CD4-positive, alpha-beta T cell (primary cell): ENCODE measurements at regions not wholly inside any gene's neighbourhood (a gene's known extent, or its start where the extent isn't known, plus 50 kb on each side); places are given as distances from the start of the nearest gene placed in this dataset.

Experiments
- ATAC-seq: fragments of 200-7000 bp; cut with Tn5 transposase; one replicate; pipeline ENCODE4 v1.10.0; 2022; ENCODE audit warnings: mild to moderate bottlenecking; ENCODE audit not compliant: poor library complexity
- CTCF ChIA-PET: fragments of 350-600 bp; sonication (Branson Sonifier 250); formaldehyde crosslinking; loops from one replicate; lab custom pipeline; 2021; ENCODE audit warnings: antibody characterized with exemption, inconsistent platforms; lab: Charles Lee
- POLR2A ChIA-PET: fragments of 350-600 bp; sonication (Branson Sonifier 250); formaldehyde crosslinking; loops from one replicate; lab custom pipeline; 2021; ENCODE audit warnings: antibody characterized with exemption, inconsistent platforms; lab: Charles Lee
- DNase-seq, 14 experiments: peaks; one replicate each; pipeline ENCODE4 v3.0.0-alpha.2; 2013 to 2020; ENCODE audit warnings: mixed read lengths in 2 of 14
- H3K27ac ChIP-seq, 2 donors: one replicate each; pipeline versions ENCODE4 v1.5.1 to v1.7.0; 2013; ENCODE audit warnings: low read length in 2 of 2, low read depth in 1 of 2, mild to moderate bottlenecking in 1 of 2
- H3K27me3 ChIP-seq, 2 experiments: 1 replicate in 1 of 2; 2 replicates in 1 of 2; pipeline versions ENCODE4 v1.6.1 to v1.7.0; 2013; ENCODE audit warnings: low read length in 2 of 2, control low read depth in 1 of 2, mild to moderate bottlenecking in 1 of 2, moderate library complexity in 1 of 2; ENCODE audit not compliant: insufficient read depth in 2 of 2, control insufficient read depth in 1 of 2
- H3K36me3 ChIP-seq: one replicate; pipeline ENCODE4 v1.6.1; 2013; ENCODE audit warnings: low read length, control low read depth; ENCODE audit not compliant: insufficient read depth
- H3K4me1 ChIP-seq: one replicate; pipeline ENCODE4 v1.6.1; 2013; ENCODE audit warnings: low read length, control low read depth; ENCODE audit not compliant: insufficient read depth
- H3K4me3 ChIP-seq: one replicate; pipeline ENCODE4 v1.5.1; 2013; ENCODE audit warnings: mild to moderate bottlenecking, low read length, moderate library complexity
- H3K9me3 ChIP-seq, 2 experiments: 1 replicate in 1 of 2; 2 replicates in 1 of 2; pipeline versions ENCODE4 v1.6.1 to v1.7.0; 2013; ENCODE audit warnings: low read length in 2 of 2, mild to moderate bottlenecking in 2 of 2, control low read depth in 1 of 2, moderate library complexity in 1 of 2; ENCODE audit not compliant: control insufficient read depth in 1 of 2, insufficient read depth in 1 of 2
- H3K27ac Mint-ChIP-seq: one replicate; pipeline ENCODE4 v1.8.0; 2020; ENCODE audit warnings: mixed read lengths
- H3K27me3 Mint-ChIP-seq: one replicate; pipeline ENCODE4 v1.8.0; 2021; ENCODE audit warnings: mixed read lengths
- H3K36me3 Mint-ChIP-seq: one replicate; pipeline ENCODE4 v1.8.0; 2021; ENCODE audit warnings: low read depth, mixed read lengths
- H3K4me1 Mint-ChIP-seq: one replicate; pipeline ENCODE4 v1.8.0; 2021; ENCODE audit warnings: low read depth, mixed read lengths
- H3K4me3 Mint-ChIP-seq: one replicate; pipeline ENCODE4 v1.8.0; 2020; ENCODE audit warnings: mild to moderate bottlenecking, mixed read lengths
- H3K9me3 Mint-ChIP-seq: one replicate; pipeline ENCODE4 v1.8.0; 2020; ENCODE audit warnings: mixed read lengths
- intact Hi-C, 2 experiments: fragments of 100-400 bp; cut with DNase I in 1 of 2; cut with micrococcal nuclease in 1 of 2; formaldehyde crosslinking; loops; one replicate each; pipeline versions ENCODE4 v1.15.1 to v1.9.0; 2023 to 2025; cut with DNase I, micrococcal nuclease
- TF ChIP-seq, protein P1 (sequence below): fragments of 200-600 bp; IDR thresholded peaks from one replicate; pipeline ENCODE4 v1.8.0; 2022; ENCODE audit warnings: antibody characterized with exemption, mild to moderate bottlenecking

DNA sequence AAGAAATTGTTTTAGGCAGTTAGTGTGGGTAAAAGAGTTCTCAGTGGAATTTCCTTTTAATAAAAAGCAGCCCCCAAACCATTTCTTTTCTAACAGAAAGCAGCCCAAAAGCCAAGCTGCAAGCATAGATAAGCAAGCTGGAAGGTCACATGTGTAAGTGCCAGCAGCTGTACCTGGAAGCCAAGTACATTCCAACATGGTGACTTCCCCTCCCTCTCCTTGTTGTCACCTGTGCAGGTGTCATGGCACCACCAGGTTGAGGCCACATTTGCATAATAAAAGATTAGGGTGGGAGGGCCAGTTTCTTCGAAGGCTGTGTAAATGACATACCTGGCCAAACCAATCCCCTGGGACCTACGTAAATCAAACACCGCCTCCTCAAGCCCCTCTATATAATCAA, 240.3 kb upstream of the RAB4A start:
- peaks cover 52% of the 10 kb centered on the region for H3K4me1 Mint-ChIP-seq
- TF ChIP-seq, protein P1, sequence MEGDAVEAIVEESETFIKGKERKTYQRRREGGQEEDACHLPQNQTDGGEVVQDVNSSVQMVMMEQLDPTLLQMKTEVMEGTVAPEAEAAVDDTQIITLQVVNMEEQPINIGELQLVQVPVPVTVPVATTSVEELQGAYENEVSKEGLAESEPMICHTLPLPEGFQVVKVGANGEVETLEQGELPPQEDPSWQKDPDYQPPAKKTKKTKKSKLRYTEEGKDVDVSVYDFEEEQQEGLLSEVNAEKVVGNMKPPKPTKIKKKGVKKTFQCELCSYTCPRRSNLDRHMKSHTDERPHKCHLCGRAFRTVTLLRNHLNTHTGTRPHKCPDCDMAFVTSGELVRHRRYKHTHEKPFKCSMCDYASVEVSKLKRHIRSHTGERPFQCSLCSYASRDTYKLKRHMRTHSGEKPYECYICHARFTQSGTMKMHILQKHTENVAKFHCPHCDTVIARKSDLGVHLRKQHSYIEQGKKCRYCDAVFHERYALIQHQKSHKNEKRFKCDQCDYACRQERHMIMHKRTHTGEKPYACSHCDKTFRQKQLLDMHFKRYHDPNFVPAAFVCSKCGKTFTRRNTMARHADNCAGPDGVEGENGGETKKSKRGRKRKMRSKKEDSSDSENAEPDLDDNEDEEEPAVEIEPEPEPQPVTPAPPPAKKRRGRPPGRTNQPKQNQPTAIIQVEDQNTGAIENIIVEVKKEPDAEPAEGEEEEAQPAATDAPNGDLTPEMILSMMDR: no peak
- Histone ChIP-seq H3K27me3 (no peaks in the 10 kb centered on the region), H3K4me1 (peaks cover 60% of the 10 kb centered on the region), H3K27ac (no peak overlapping the region), H3K4me3 (no peak overlapping the region), H3K9me3 (no peaks in the 10 kb centered on the region), H3K36me3 (no peaks in the 10 kb centered on the region)
- no peaks in the 10 kb centered on the region for H3K36me3 Mint-ChIP-seq
- intact Hi-C loops: no loop called here
- H3K9me3 Mint-ChIP-seq: no peaks in the 10 kb centered on the region
- ATAC-seq: no peak
- POLR2A ChIA-PET: no interaction called here
- no peak overlapping the region for H3K4me3 Mint-ChIP-seq
- H3K27ac Mint-ChIP-seq: no peak overlapping the region
- DNase-seq: no peak
- H3K27me3 Mint-ChIP-seq: no peaks in the 10 kb centered on the region
- CTCF ChIA-PET: no interaction called here

DNA sequence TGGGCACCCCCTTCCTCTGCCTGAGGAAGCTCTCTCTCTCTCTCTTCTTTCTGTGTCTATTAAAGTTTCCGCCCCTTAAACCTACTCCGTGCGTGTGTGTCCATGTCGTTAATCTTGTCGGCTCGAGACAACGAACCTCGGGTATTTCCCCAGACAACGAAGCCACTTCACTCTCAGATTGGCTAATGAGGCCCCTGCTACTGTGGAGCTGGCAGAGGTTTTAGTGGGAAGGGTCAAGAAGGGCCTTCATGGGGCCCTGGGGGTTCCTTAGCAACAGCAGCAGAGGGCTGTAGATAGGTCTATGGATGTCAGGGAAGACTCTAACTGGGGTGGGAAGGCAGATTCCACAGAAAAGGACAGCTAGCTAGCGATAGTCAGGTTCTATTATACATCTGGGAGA, 239.8 kb upstream of the RAB4A start:
- TF ChIP-seq, protein P1: no peak
- ATAC-seq (no peak), DNase-seq (no peak)
- intact Hi-C loops: no loop called here
- CTCF ChIA-PET: no interaction called here
- H3K9me3 Mint-ChIP-seq: no peaks in the 10 kb centered on the region
- Histone ChIP-seq H3K27ac (no peak overlapping the region), H3K27me3 (no peaks in the 10 kb centered on the region), H3K4me1 (peaks cover 64% of the 10 kb centered on the region), H3K9me3 (no peaks in the 10 kb centered on the region), H3K36me3 (no peaks in the 10 kb centered on the region), H3K4me3 (no peak overlapping the region)
- POLR2A ChIA-PET: no interaction called here
- H3K4me1 Mint-ChIP-seq: peaks cover 56% of the 10 kb centered on the region
- H3K27ac Mint-ChIP-seq: no peak overlapping the region
- no peak overlapping the region for H3K4me3 Mint-ChIP-seq
- no peaks in the 10 kb centered on the region for H3K36me3 Mint-ChIP-seq
- H3K27me3 Mint-ChIP-seq: no peaks in the 10 kb centered on the region

DNA sequence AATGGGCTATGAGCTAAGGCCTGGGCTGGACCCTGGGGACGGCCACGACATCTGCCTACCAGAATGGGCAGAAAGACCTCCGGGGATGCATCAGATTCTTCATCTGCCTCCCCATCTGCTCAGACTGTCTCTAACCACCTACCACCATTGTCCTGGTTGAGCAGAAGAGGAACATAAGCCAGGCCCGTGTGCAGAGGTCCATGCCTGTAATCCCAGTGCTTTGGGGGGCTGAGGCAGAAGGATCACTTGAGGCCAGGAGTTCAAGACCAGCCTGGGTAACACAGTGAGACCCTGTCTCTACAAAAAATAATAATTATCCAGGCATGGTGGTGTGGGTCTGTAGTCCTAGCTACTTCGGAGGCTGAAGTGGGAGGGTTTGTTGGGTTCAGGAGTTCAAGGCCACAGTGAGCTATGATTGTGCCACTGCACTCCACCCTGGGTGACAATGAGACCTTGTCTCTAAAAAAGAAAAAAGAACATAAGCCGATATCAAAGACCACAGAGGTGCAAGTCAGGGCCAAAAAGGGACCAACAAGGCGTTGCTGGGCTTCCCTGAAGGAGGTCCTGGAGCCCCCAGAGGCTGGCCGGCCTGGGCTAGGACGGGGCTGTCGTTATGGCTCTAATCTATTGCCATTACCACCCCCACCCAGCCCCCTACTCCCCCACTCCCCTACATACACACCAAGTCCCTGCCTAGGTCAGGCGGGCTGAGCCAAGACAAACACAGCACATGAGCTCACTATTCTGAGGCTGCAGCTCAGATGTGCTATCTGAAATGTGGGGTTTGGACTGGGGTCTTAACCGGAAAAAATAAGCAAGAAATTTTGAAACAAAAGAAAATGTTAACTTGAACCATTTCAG, 239.2 kb upstream of the RAB4A start:
- Mint-ChIP-seq H3K9me3 (no peaks in the 10 kb centered on the region), H3K27ac (no peak overlapping the region), H3K27me3 (no peaks in the 10 kb centered on the region), H3K36me3 (no peaks in the 10 kb centered on the region), H3K4me1 (peaks cover 57% of the 10 kb centered on the region), H3K4me3 (no peak overlapping the region)
- DNase-seq (no peak), ATAC-seq (no peak)
- Histone ChIP-seq H3K36me3 (no peaks in the 10 kb centered on the region), H3K27me3 (no peaks in the 10 kb centered on the region), H3K4me1 (peaks cover 70% of the 10 kb centered on the region), H3K9me3 (no peaks in the 10 kb centered on the region), H3K27ac (no peak overlapping the region), H3K4me3 (no peak overlapping the region)
- CTCF ChIA-PET: no interaction called here
- intact Hi-C loops: no loop called here
- TF ChIP-seq, protein P1: no peak
- POLR2A ChIA-PET: no interaction called here
